ENCODE measurements at regions not wholly inside any gene's neighbourhood (a gene's known extent, or its start where the extent isn't known, plus 50 kb on each side); places are given as distances from the start of the nearest gene placed in this dataset.

- ATAC-seq (ENCODE audit: insufficient read depth, low FRiP score) (no peak), DNase-seq (no peak)
- 46 to 72% methylated on average over 10 to 12 of the region's 12 CpGs for WGBS, 2 donors
Observed at GRCh38 chr6:43887340-43887858, 117.4 kb downstream of the VEGFA start.

GRCh38 chr6:43886717-43887339 lies 116.8 kb downstream of the VEGFA start:
- Histone ChIP-seq H3K36me3 (ENCODE audit: control insufficient read depth in 4 of 4, insufficient read depth in 4 of 4, low read length in 4 of 4) (no peaks in the 10 kb centered on the region), H3K27me3 (ENCODE audit: control insufficient read depth in 3 of 3, insufficient read depth in 3 of 3, low read length in 2 of 3) (peaks cover 0 to 4% (median 0%) of the 10 kb centered on the region in 3 donors), H3K4me1 (ENCODE audit: control insufficient read depth in 5 of 5, insufficient read depth in 5 of 5, low read length in 5 of 5) (peaks cover 0 to 9% (median 0%) of the 10 kb centered on the region in 5 donors), H3K27ac (ENCODE audit: low read depth in 1 of 2, low read length in 1 of 2) (no peak overlapping the region), H3K9ac (ENCODE audit: insufficient read depth in 1 of 2, low read length in 2 of 2) (no peak overlapping the region), H3K9me3 (ENCODE audit: control insufficient read depth in 4 of 4, insufficient read depth in 3 of 4, low read length in 3 of 4) (no peaks in the 10 kb centered on the region), H3K4me3 (no peak overlapping the region)
- no peak for ATAC-seq (ENCODE audit: insufficient read depth, low FRiP score)
- 77 to 79% methylated on average over 7 of the region's 7 CpGs for WGBS, 2 donors
- DNase-seq: no peak
- TF ChIP-seq CTCF (IDR thresholded peaks at IDR 0.05; ENCODE audit: control extremely low read depth, extremely low read depth): no peak

More at GRCh38 chr6:43887340-43887858, 117.4 kb downstream of the VEGFA start:
- no peak for TF ChIP-seq CTCF (IDR thresholded peaks at IDR 0.05; ENCODE audit: control extremely low read depth, extremely low read depth)
- Histone ChIP-seq H3K4me3 (no peak overlapping the region), H3K27ac (ENCODE audit: low read depth in 1 of 2, low read length in 1 of 2) (no peak overlapping the region), H3K4me1 (ENCODE audit: control insufficient read depth in 5 of 5, insufficient read depth in 5 of 5, low read length in 5 of 5) (peaks cover 0 to 9% (median 0%) of the 10 kb centered on the region in 5 donors), H3K9ac (ENCODE audit: insufficient read depth in 1 of 2, low read length in 2 of 2) (no peak overlapping the region), H3K9me3 (ENCODE audit: control insufficient read depth in 4 of 4, insufficient read depth in 3 of 4, low read length in 3 of 4) (no peaks in the 10 kb centered on the region), H3K36me3 (ENCODE audit: control insufficient read depth in 4 of 4, insufficient read depth in 4 of 4, low read length in 4 of 4) (no peaks in the 10 kb centered on the region), H3K27me3 (ENCODE audit: control insufficient read depth in 3 of 3, insufficient read depth in 3 of 3, low read length in 2 of 3) (peaks cover 0 to 4% (median 0%) of the 10 kb centered on the region in 3 donors)

- no peak for TF ChIP-seq CTCF (IDR thresholded peaks at IDR 0.05; ENCODE audit: control extremely low read depth, extremely low read depth)
- DNase-seq: no peak
- Histone ChIP-seq H3K27me3 (ENCODE audit: control insufficient read depth in 3 of 3, insufficient read depth in 3 of 3, low read length in 2 of 3) (peaks cover 0 to 4% (median 0%) of the 10 kb centered on the region in 3 donors), H3K4me1 (ENCODE audit: control insufficient read depth in 5 of 5, insufficient read depth in 5 of 5, low read length in 5 of 5) (peaks cover 0 to 9% (median 0%) of the 10 kb centered on the region in 5 donors), H3K9me3 (ENCODE audit: control insufficient read depth in 4 of 4, insufficient read depth in 3 of 4, low read length in 3 of 4) (no peaks in the 10 kb centered on the region), H3K4me3 (no peak overlapping the region), H3K9ac (ENCODE audit: insufficient read depth in 1 of 2, low read length in 2 of 2) (no peak overlapping the region), H3K36me3 (ENCODE audit: control insufficient read depth in 4 of 4, insufficient read depth in 4 of 4, low read length in 4 of 4) (no peaks in the 10 kb centered on the region), H3K27ac (ENCODE audit: low read depth in 1 of 2, low read length in 1 of 2) (no peak overlapping the region)
- ATAC-seq (ENCODE audit: insufficient read depth, low FRiP score): no peak
- 78 to 86% methylated on average over 10 of the region's 10 CpGs for WGBS, 2 donors
Observed at GRCh38 chr6:43886067-43886461, 116.1 kb downstream of the VEGFA start.

All from lung (tissue), 11 donors.